Liver (tissue), 8 donors: ENCODE measurements at regions not wholly inside any gene's neighbourhood (a gene's known extent, or its start where the extent isn't known, plus 50 kb on each side); places are given as distances from the start of the nearest gene placed in this dataset.
A peak's percentile ranks its signal among the peaks of the same experiment; 100 is the strongest.
"Not testable (repeated sequence)": the region's sequence is repeated elsewhere in the genome, so short reads cannot be mapped to it uniquely, and the experiment has no call there.

Experiments used
- DNase-seq: peaks from one replicate; pipeline ENCODE4 v3.0.0-alpha.2; 2017; ENCODE audit warnings: low spot score
- H3K27ac ChIP-seq, 2 donors: one replicate each; pipeline ENCODE4 v1.7.0; 2013; ENCODE audit warnings: inconsistent platforms in 2 of 2, low read length in 2 of 2, control low read depth in 1 of 2, low read depth in 1 of 2, mild to moderate bottlenecking in 1 of 2
- H3K27me3 ChIP-seq, 4 donors: one replicate each; pipeline versions ENCODE4 v1.6.1 to v1.7.0; 2013; ENCODE audit warnings: low read length in 3 of 4, inconsistent platforms in 1 of 4, mild to moderate bottlenecking in 1 of 4, moderate library complexity in 1 of 4; ENCODE audit not compliant: control insufficient read depth in 4 of 4, insufficient read depth in 4 of 4
- H3K36me3 ChIP-seq, 4 donors: one replicate each; pipeline versions ENCODE4 v1.6.1 to v1.7.0; 2013; ENCODE audit warnings: low read length in 3 of 4, mild to moderate bottlenecking in 3 of 4, low read depth in 1 of 4, moderate library complexity in 1 of 4; ENCODE audit not compliant: control insufficient read depth in 4 of 4, insufficient read depth in 3 of 4
- H3K4me1 ChIP-seq, 4 donors: one replicate each; pipeline versions ENCODE4 v1.6.1 to v1.7.0; 2013; ENCODE audit warnings: low read length in 3 of 4, mild to moderate bottlenecking in 3 of 4, moderate library complexity in 1 of 4; ENCODE audit not compliant: control insufficient read depth in 4 of 4, insufficient read depth in 4 of 4
- H3K4me3 ChIP-seq, 3 donors: one replicate each; pipeline versions ENCODE4 v1.6.1 to v1.7.0; 2013; ENCODE audit warnings: low read length in 3 of 3, control low read depth in 1 of 3, low read depth in 1 of 3, mild to moderate bottlenecking in 1 of 3
- H3K9ac ChIP-seq, 2 donors: one replicate each; pipeline ENCODE4 v1.7.0; 2013; ENCODE audit warnings: low read length in 2 of 2, mild to moderate bottlenecking in 2 of 2, moderate library complexity in 2 of 2, control low read depth in 1 of 2, low read depth in 1 of 2
- H3K9me3 ChIP-seq, 4 donors: one replicate each; pipeline versions ENCODE4 v1.6.1 to v1.7.0; 2013; ENCODE audit warnings: low read length in 3 of 4; ENCODE audit not compliant: control insufficient read depth in 4 of 4
- EGR1 ChIP-seq, 2 donors: IDR thresholded peaks; 2 replicates each; pipeline ENCODE4 v1.6.1; 2016 to 2018; ENCODE audit warnings: antibody characterized with exemption in 2 of 2, low read depth in 2 of 2
- FOXA1 ChIP-seq: IDR thresholded peaks from 2 replicates; pipeline ENCODE4 v1.6.1; 2016; ENCODE audit warnings: antibody characterized with exemption
- FOXA2 ChIP-seq: IDR thresholded peaks from 2 replicates; pipeline ENCODE4 v1.6.1; 2016; ENCODE audit warnings: antibody characterized with exemption
- GABPA ChIP-seq, 2 donors: IDR thresholded peaks in 1 of 2; conservative IDR thresholded peaks in 1 of 2; 2 replicates each; pipeline ENCODE4 v1.6.1; 2016; ENCODE audit warnings: antibody characterized with exemption in 2 of 2, mild to moderate bottlenecking in 1 of 2, moderate library complexity in 1 of 2
- HNF4A ChIP-seq, 2 donors: conservative IDR thresholded peaks; 2 replicates each; pipeline ENCODE4 v1.6.1; 2016; ENCODE audit warnings: antibody characterized with exemption in 2 of 2, mild to moderate bottlenecking in 2 of 2
- HNF4G ChIP-seq: IDR thresholded peaks from 2 replicates; pipeline ENCODE4 v1.6.1; 2016; ENCODE audit warnings: antibody characterized with exemption
- JUND ChIP-seq, 2 donors: IDR thresholded peaks; 2 replicates each; pipeline ENCODE4 v1.6.1; 2016; ENCODE audit warnings: antibody characterized with exemption in 2 of 2
- RAD21 ChIP-seq, 2 donors: IDR thresholded peaks; 2 replicates each; pipeline ENCODE4 v1.6.1; 2016; ENCODE audit warnings: antibody characterized with exemption in 2 of 2, mild to moderate bottlenecking in 2 of 2
- RXRA ChIP-seq, 2 donors: IDR thresholded peaks; 2 replicates each; pipeline ENCODE4 v1.6.1; 2017 to 2018; ENCODE audit warnings: antibody characterized with exemption in 2 of 2, mild to moderate bottlenecking in 1 of 2
- SP1 ChIP-seq: IDR thresholded peaks from 2 replicates; pipeline ENCODE4 v1.6.1; 2018; ENCODE audit warnings: antibody characterized with exemption, mild to moderate bottlenecking
- TAF1 ChIP-seq: conservative IDR thresholded peaks from 2 replicates; pipeline ENCODE4 v1.6.1; 2016; ENCODE audit warnings: antibody characterized with exemption, mild to moderate bottlenecking
- YY1 ChIP-seq: IDR thresholded peaks from 2 replicates; pipeline ENCODE4 v1.6.1; 2016; ENCODE audit warnings: antibody characterized with exemption, mild to moderate bottlenecking
- WGBS: extraction: QIAGEN DNeasy Blood & Tissue Kit; methylation state at CpG from one replicate; pipeline ENCODE4 v1.1.7; 2013; 5-methylcytosine and 5-hydroxymethylcytosine counted together
- TF ChIP-seq, protein P1 (sequence below): IDR thresholded peaks from 2 replicates; pipeline ENCODE4 v1.6.1; 2016; ENCODE audit warnings: antibody characterized with exemption
- TF ChIP-seq, protein P2 (sequence below): IDR thresholded peaks from 2 replicates; pipeline ENCODE4 v1.6.1; 2016; ENCODE audit warnings: antibody characterized with exemption, mild to moderate bottlenecking
- TF ChIP-seq, protein P3 (sequence below): IDR thresholded peaks from 2 replicates; pipeline ENCODE4 v1.6.1; 2016; ENCODE audit warnings: antibody characterized with exemption
- TF ChIP-seq, protein P4 (sequence below): IDR thresholded peaks from 2 replicates; pipeline ENCODE4 v1.6.1; 2016; ENCODE audit warnings: antibody characterized with exemption
- TF ChIP-seq, protein P5 (sequence below): fragments of 150-350 bp; IDR thresholded peaks from 2 replicates; pipeline ENCODE4 v1.5.1; 2017; ENCODE audit warnings: improper control_type of control experiment, low read depth, low read length; ENCODE audit not compliant: missing input control
- donor health status: healthy.
- donor health status: healthy.
- donor health status: healthy.
- donor health status: healthy.
- donor health status: healthy.

DNA sequence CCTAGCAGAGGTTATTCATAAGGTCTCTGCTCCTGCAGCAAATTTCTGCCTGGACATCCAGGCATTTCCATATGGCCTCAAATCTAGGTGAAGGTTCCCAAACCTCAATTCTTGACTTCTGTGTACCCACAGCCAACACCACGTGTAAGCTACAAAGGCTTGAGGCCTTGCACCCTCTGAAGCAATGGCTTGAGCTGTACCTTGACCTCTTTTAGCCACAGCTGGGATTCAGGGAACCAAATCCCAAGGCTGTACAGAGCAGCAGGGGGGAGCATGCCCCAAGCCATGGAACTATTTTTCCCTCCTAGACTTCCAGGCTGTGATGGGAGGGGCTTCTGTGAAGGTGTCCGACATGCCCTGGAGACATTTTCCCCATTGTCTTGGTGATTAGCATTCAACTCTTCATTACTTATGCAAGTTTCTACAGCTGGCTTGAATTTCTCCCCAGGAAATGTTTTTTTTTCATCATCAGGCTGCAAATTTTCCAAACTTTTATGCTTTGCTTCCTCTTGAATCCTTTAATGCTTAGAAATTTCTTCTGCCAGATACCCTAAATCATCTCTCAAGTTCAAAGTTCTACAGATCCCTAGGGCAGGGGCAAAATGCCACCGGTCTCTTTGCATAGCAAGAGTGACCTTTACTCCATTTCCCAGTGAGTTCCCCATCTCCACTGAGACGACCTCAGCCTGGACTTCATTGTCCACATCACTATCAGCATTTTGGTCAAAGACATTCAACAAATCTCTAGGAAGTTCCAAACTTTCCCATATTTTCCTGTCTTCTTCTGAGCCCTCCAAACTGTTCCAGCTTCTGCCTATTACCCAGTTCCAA, 1148.9 kb downstream of the SORCS1 start:
- not testable (repeated sequence) for H3K4me3 ChIP-seq, H3K36me3 ChIP-seq, H3K27ac ChIP-seq, DNase-seq, H3K9me3 ChIP-seq, H3K9ac ChIP-seq, H3K27me3 ChIP-seq
- peak; percentile 86 for TF ChIP-seq SP1
- TF ChIP-seq, protein P1, sequence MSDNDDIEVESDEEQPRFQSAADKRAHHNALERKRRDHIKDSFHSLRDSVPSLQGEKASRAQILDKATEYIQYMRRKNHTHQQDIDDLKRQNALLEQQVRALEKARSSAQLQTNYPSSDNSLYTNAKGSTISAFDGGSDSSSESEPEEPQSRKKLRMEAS: peak; percentile 22
- TF ChIP-seq RAD21 (IDR thresholded peaks at IDR 0.05): peak; percentile 9 to 16
- peak in 1 of 2 donors; percentile 24 for TF ChIP-seq GABPA (IDR thresholded peaks at IDR 0.05 in 1 of 2, conservative IDR thresholded peaks at IDR 0.05 in 1 of 2)
- TF ChIP-seq EGR1 (IDR thresholded peaks at IDR 0.05; ENCODE audit: low read depth in 2 of 2): peak in 1 of 2 donors; percentile 17
- TF ChIP-seq YY1: peak; percentile 76
- peak; percentile 25 for TF ChIP-seq FOXA2
- TF ChIP-seq JUND (IDR thresholded peaks at IDR 0.05): peak; percentile 78 to 80
- TF ChIP-seq, protein P2, sequence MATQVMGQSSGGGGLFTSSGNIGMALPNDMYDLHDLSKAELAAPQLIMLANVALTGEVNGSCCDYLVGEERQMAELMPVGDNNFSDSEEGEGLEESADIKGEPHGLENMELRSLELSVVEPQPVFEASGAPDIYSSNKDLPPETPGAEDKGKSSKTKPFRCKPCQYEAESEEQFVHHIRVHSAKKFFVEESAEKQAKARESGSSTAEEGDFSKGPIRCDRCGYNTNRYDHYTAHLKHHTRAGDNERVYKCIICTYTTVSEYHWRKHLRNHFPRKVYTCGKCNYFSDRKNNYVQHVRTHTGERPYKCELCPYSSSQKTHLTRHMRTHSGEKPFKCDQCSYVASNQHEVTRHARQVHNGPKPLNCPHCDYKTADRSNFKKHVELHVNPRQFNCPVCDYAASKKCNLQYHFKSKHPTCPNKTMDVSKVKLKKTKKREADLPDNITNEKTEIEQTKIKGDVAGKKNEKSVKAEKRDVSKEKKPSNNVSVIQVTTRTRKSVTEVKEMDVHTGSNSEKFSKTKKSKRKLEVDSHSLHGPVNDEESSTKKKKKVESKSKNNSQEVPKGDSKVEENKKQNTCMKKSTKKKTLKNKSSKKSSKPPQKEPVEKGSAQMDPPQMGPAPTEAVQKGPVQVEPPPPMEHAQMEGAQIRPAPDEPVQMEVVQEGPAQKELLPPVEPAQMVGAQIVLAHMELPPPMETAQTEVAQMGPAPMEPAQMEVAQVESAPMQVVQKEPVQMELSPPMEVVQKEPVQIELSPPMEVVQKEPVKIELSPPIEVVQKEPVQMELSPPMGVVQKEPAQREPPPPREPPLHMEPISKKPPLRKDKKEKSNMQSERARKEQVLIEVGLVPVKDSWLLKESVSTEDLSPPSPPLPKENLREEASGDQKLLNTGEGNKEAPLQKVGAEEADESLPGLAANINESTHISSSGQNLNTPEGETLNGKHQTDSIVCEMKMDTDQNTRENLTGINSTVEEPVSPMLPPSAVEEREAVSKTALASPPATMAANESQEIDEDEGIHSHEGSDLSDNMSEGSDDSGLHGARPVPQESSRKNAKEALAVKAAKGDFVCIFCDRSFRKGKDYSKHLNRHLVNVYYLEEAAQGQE: peak; percentile 46
- TF ChIP-seq HNF4G: peak; percentile 71
- TF ChIP-seq RXRA (IDR thresholded peaks at IDR 0.05): peak; percentile 90 to 93
- TF ChIP-seq HNF4A (conservative IDR thresholded peaks at IDR 0.05): peak; percentile 86 to 93
- WGBS: 32% methylated on average over 4 of the region's 4 CpGs
- H3K4me1 ChIP-seq: peaks cover 16 to 41% (median 34%) of the 10 kb centered on the region in 4 donors

DNA sequence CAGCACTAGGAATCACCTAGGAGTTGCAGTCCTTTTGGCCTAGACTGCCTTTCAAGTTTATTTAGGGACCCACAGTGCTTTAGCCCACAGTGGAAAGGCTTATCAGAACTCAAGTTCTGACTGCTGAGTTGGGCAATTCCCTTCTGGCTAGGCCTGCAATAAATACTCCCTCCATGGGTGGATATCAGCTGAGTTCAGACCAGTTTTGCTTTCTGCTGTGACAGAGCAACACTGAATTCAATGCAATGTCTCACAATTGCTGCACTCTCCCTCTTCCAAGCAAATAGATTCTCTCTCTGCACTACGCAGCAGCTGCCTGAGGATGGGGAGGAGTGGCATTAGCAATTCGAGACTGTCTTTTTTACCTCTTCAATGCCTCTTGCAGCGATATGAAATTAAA, 1153.3 kb downstream of the SORCS1 start:
- H3K27me3 ChIP-seq: no peaks in the 10 kb centered on the region
- H3K9me3 ChIP-seq: no peaks in the 10 kb centered on the region
- peak overlapping the region in 1 of 2 donors; percentile 66 for H3K9ac ChIP-seq
- H3K4me3 ChIP-seq: peak overlapping the region; percentile 47 to 78 (median 73)
- TF ChIP-seq FOXA1: no peak
- TF ChIP-seq HNF4G: peak; percentile 32
- TF ChIP-seq, protein P3, sequence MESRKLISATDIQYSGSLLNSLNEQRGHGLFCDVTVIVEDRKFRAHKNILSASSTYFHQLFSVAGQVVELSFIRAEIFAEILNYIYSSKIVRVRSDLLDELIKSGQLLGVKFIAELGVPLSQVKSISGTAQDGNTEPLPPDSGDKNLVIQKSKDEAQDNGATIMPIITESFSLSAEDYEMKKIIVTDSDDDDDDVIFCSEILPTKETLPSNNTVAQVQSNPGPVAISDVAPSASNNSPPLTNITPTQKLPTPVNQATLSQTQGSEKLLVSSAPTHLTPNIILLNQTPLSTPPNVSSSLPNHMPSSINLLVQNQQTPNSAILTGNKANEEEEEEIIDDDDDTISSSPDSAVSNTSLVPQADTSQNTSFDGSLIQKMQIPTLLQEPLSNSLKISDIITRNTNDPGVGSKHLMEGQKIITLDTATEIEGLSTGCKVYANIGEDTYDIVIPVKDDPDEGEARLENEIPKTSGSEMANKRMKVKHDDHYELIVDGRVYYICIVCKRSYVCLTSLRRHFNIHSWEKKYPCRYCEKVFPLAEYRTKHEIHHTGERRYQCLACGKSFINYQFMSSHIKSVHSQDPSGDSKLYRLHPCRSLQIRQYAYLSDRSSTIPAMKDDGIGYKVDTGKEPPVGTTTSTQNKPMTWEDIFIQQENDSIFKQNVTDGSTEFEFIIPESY: no peak
- TF ChIP-seq, protein P4, sequence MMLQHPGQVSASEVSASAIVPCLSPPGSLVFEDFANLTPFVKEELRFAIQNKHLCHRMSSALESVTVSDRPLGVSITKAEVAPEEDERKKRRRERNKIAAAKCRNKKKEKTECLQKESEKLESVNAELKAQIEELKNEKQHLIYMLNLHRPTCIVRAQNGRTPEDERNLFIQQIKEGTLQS: no peak
- TF ChIP-seq YY1: peak; percentile 65
- peak; percentile 80 for TF ChIP-seq TAF1
- TF ChIP-seq SP1: peak; percentile 63
- TF ChIP-seq, protein P2: peak; percentile 54
- TF ChIP-seq RXRA (IDR thresholded peaks at IDR 0.05): peak; percentile 78
- TF ChIP-seq JUND (IDR thresholded peaks at IDR 0.05): peak in 1 of 2 donors; percentile 36
- peak; percentile 40 to 69 for TF ChIP-seq RAD21 (IDR thresholded peaks at IDR 0.05)
- no peak for TF ChIP-seq EGR1 (IDR thresholded peaks at IDR 0.05; ENCODE audit: low read depth in 2 of 2)
- TF ChIP-seq, protein P5, sequence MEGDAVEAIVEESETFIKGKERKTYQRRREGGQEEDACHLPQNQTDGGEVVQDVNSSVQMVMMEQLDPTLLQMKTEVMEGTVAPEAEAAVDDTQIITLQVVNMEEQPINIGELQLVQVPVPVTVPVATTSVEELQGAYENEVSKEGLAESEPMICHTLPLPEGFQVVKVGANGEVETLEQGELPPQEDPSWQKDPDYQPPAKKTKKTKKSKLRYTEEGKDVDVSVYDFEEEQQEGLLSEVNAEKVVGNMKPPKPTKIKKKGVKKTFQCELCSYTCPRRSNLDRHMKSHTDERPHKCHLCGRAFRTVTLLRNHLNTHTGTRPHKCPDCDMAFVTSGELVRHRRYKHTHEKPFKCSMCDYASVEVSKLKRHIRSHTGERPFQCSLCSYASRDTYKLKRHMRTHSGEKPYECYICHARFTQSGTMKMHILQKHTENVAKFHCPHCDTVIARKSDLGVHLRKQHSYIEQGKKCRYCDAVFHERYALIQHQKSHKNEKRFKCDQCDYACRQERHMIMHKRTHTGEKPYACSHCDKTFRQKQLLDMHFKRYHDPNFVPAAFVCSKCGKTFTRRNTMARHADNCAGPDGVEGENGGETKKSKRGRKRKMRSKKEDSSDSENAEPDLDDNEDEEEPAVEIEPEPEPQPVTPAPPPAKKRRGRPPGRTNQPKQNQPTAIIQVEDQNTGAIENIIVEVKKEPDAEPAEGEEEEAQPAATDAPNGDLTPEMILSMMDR: peak; percentile 10
- peak; percentile 68 to 70 for TF ChIP-seq HNF4A (conservative IDR thresholded peaks at IDR 0.05)
- H3K4me1 ChIP-seq: peaks cover 12 to 35% (median 28%) of the 10 kb centered on the region in 4 donors
- H3K36me3 ChIP-seq: no peaks in the 10 kb centered on the region
- 27% methylated on average over 3 of the region's 3 CpGs for WGBS
- peak overlapping the region; percentile 29 to 64 for H3K27ac ChIP-seq
- DNase-seq: no peak
